ENCODE measurements at regions not wholly inside any gene's neighbourhood (a gene's known extent, or its start where the extent isn't known, plus 50 kb on each side); places are given as distances from the start of the nearest gene placed in this dataset.

GRCh38 chr9:96071076-96071814 is 195.8 kb downstream of the ERCC6L2 start:
- no peak overlapping the region for H3K4me3 ChIP-seq
- H3K4me1 ChIP-seq: peaks cover 4 to 21% (median 13%) of the 10 kb centered on the region in 4 donors
- H3K9me3 ChIP-seq: no peaks in the 10 kb centered on the region
- no peak for DNase-seq (ENCODE audit: extremely low spot score)
- no peaks in the 10 kb centered on the region for H3K36me3 ChIP-seq
- TF ChIP-seq EP300 (IDR thresholded peaks at IDR 0.05) (no peak), CTCF (IDR thresholded peaks at IDR 0.05) (peak in 2 of 3 experiments; percentile 26 to 50)
- intact Hi-C loops (cut with DNase I): no loop called here
- no peak overlapping the region for H3K27ac ChIP-seq (replicated peaks in 1 of 4)
- H3K27me3 ChIP-seq: no peaks in the 10 kb centered on the region
- 83% methylated on average over 5 of the region's 5 CpGs for WGBS

GRCh38 chr9:96069629-96070220 is 194.2 kb downstream of the ERCC6L2 start:
- no peak for TF ChIP-seq EP300 (IDR thresholded peaks at IDR 0.05)
- no peak for TF ChIP-seq CTCF (IDR thresholded peaks at IDR 0.05)
- TF ChIP-seq POLR2A (IDR thresholded peaks at IDR 0.05; ENCODE audit: low read depth): no peak
- TF ChIP-seq POLR2AphosphoS5 (IDR thresholded peaks at IDR 0.05): no peak
- Histone ChIP-seq H3K36me3 (no peaks in the 10 kb centered on the region), H3K9me3 (no peaks in the 10 kb centered on the region), H3K27me3 (no peaks in the 10 kb centered on the region), H3K4me3 (no peak overlapping the region), H3K4me1 (peaks cover 4 to 21% (median 13%) of the 10 kb centered on the region in 4 donors), H3K27ac (replicated peaks in 1 of 4) (no peak overlapping the region)
- DNase-seq (ENCODE audit: extremely low spot score): no peak
- 94% methylated on average over 7 of the region's 8 CpGs for WGBS
- intact Hi-C loops (cut with DNase I): no loop called here

- DNase-seq (ENCODE audit: extremely low spot score): no peak
- Histone ChIP-seq H3K4me3 (no peak overlapping the region), H3K27me3 (no peaks in the 10 kb centered on the region), H3K4me1 (peaks cover 0 to 21% (median 13%) of the 10 kb centered on the region in 4 donors), H3K36me3 (no peaks in the 10 kb centered on the region), H3K9me3 (no peaks in the 10 kb centered on the region), H3K27ac (replicated peaks in 1 of 4) (no peak overlapping the region)
- intact Hi-C loops (cut with DNase I): no loop called here
- TF ChIP-seq CTCF (IDR thresholded peaks at IDR 0.05) (no peak), POLR2AphosphoS5 (IDR thresholded peaks at IDR 0.05) (no peak), EP300 (IDR thresholded peaks at IDR 0.05) (no peak), POLR2A (IDR thresholded peaks at IDR 0.05; ENCODE audit: low read depth) (no peak)
- WGBS: 81% methylated on average over 11 of the region's 11 CpGs
Observed at GRCh38 chr9:96068511-96068910, 193.0 kb downstream of the ERCC6L2 start.

GRCh38 chr9:96067600-96067999 is 192.1 kb downstream of the ERCC6L2 start:
- Histone ChIP-seq H3K4me1 (peaks cover 0 to 21% (median 13%) of the 10 kb centered on the region in 4 donors), H3K4me3 (no peak overlapping the region), H3K9me3 (no peaks in the 10 kb centered on the region), H3K36me3 (no peaks in the 10 kb centered on the region), H3K27me3 (no peaks in the 10 kb centered on the region), H3K27ac (replicated peaks in 1 of 4) (no peak overlapping the region)
- WGBS: 75% methylated on average over 5 of the region's 5 CpGs
- TF ChIP-seq POLR2A (IDR thresholded peaks at IDR 0.05; ENCODE audit: low read depth): no peak
- no peak for TF ChIP-seq CTCF (IDR thresholded peaks at IDR 0.05)
- TF ChIP-seq EP300 (IDR thresholded peaks at IDR 0.05): no peak
- TF ChIP-seq POLR2AphosphoS5 (IDR thresholded peaks at IDR 0.05): no peak
- intact Hi-C loops (cut with DNase I): no loop called here
- DNase-seq (ENCODE audit: extremely low spot score): no peak

All from esophagus muscularis mucosa (tissue), 4 donors.